ENCODE measurements at regions not wholly inside any gene's neighbourhood (a gene's known extent, or its start where the extent isn't known, plus 50 kb on each side); places are given as distances from the start of the nearest gene placed in this dataset.

DNA sequence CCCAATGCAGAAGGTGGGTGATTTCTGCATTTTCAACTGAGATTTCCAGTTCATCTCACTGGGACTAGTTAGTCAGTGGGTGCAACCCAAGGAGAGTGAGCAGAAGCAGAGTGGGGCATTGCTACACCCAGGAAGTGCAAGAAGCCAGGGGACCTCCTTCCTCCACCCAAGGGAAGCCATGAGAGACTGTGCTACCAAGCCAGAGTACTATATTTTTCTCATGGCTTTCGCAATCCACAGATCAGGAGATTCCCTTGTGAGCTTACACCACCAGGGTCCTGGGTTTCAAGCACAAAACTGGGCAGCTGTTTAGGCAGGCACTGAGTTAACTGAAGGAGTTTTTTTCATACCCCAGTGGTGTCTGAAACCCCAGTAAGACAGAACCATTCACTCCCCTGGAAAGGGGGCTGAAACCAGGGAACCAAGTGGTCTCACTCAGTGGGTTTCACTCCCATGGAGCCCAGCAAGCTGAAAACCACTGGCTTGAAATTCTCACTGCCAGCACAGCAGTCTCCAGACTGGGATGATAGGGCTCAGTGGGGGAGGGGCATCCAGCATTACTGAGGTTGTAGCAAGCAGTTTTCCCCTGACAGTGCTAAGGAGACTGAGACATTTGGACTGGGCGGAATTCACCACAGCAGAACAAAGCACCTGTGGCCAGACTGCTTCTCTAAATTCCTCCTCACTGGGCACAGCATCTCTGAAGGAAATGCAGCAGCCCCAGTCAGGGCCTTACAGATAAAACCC lies 903.4 kb downstream of the TECRL start:
- H3K9me3 ChIP-seq: no peaks in the 10 kb centered on the region
- H3K27me3 ChIP-seq: no peaks in the 10 kb centered on the region
- H3K36me3 ChIP-seq: no peaks in the 10 kb centered on the region
- no peak overlapping the region for H3K4me3 ChIP-seq
- no peak for DNase-seq

DNA sequence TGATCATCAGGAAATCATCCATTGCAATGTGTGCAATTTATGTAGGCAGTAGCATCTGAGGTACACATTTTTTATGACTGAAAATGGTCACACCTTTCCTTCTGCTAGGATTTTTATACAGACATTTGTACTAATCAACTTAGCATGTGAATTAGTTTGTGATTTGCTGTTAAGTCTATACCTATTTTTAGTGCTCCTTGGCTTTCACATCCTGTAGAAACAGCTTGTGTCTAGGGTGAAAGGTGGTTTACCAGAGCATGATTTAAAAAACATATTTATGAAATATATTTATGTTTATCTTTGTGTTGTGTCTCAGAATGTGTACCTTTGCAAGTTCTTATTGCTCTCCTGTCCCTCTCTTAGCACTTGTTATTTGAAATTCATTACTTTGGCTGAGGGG lies 916.0 kb downstream of the TECRL start:
- no peaks in the 10 kb centered on the region for H3K27me3 ChIP-seq
- no peak for DNase-seq
- H3K9me3 ChIP-seq: no peaks in the 10 kb centered on the region
- no peak overlapping the region for H3K4me3 ChIP-seq
- no peaks in the 10 kb centered on the region for H3K36me3 ChIP-seq

DNA sequence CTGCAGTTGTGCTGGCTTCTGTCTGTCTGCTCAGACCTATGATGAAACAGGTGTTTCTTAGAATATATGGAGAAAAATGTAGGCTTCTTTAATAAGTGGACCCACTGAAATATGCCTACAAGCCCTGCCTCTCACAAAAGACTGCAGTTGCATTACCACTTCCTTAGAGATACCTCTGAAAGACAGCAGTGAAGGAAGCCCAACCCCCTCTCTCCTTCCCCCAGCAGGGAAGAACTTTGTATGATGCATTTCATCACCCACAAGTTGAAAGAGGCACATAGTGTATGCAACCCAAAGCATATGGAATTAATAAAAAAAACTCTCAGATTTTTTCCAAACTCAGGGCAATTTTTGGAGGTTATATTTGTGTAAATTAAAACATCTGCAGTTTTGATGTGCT lies 916.7 kb downstream of the TECRL start:
- no peaks in the 10 kb centered on the region for H3K36me3 ChIP-seq
- H3K9me3 ChIP-seq: no peaks in the 10 kb centered on the region
- no peak for DNase-seq
- H3K4me3 ChIP-seq: no peak overlapping the region
- no peaks in the 10 kb centered on the region for H3K27me3 ChIP-seq

DNA sequence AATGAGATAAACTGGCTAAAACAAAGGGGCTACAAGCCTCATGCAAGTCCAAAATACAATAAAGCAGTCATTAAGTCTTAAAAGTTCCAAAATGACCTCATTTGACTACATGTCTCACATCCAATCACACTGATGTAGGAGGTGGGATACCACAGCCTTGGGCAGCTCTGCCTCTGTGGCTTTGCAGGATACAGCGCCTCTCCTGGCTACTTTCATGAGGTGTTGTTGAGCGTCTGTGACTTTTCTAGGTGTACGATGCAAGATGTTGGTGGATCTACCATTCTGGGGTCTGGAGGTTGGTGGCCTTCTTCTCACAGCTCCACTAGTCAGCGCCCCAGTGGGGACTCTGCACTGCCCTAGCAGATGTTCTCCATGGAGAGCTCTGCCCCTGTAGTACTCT lies 944.9 kb downstream of the TECRL start:
- Histone ChIP-seq H3K36me3 (no peaks in the 10 kb centered on the region), H3K4me3 (no peak overlapping the region), H3K27me3 (no peaks in the 10 kb centered on the region), H3K9me3 (no peaks in the 10 kb centered on the region)
- no peak for DNase-seq

DNA sequence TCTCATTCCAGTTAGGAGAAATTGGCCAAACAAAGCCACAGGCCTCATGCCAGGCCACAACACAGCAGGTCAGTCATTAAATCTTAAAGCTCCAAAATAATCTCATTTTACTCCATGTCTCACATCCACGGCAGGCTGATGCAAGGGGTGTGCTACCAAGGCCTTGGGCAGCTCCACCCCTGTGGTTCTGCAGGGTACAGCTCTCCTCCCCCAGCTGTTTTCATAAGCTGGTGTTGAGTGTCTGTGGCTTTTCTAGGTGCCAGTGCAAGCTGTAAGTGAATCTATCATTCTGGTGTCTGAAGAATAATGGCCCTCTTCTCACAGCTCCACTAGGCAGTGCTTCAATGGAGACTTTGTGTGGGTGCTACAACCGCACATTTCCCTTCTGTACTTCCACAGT lies 949.2 kb downstream of the TECRL start:
- no peaks in the 10 kb centered on the region for H3K27me3 ChIP-seq
- no peak overlapping the region for H3K4me3 ChIP-seq
- no peak for DNase-seq
- H3K36me3 ChIP-seq: no peaks in the 10 kb centered on the region
- no peaks in the 10 kb centered on the region for H3K9me3 ChIP-seq

DNA sequence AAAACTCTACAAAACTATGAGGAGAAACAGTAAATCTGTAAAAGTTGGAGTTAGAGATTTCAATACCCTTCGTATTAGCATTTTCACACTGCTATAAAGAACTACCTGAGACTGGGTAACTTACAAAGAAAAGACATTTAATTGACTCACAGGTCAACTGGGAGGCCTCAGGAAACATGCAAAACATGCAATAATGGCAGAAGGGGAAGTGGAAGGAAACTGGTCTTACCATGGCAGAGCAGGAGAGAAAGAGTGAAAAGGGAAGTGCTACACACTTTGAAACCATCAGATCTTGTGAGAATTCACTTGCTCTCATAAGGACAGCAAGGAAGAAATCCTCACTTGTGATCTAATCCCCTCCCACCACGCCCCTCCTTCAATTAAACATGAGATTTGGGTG lies 949.9 kb downstream of the TECRL start:
- DNase-seq: no peak
- Histone ChIP-seq H3K27me3 (no peaks in the 10 kb centered on the region), H3K4me3 (no peak overlapping the region), H3K36me3 (no peaks in the 10 kb centered on the region), H3K9me3 (no peaks in the 10 kb centered on the region)

DNA sequence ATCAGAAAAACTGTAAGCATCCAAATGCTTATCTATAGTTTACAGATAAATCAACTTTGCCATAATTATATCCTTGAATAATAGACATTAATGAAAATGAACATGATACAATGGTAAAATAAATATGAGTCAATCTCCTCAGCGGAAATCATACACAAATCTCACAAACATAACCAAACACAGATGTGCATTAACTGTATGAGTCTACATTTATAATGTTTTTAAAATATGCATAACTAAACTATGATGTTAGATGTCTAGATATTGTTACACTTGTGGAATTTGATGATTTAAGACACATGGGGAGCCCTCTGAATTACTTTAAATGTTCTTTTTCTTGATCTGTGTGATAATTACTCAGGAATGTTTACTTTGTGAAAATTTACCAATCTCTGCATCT lies 951.2 kb downstream of the TECRL start:
- no peaks in the 10 kb centered on the region for H3K27me3 ChIP-seq
- DNase-seq: no peak
- no peaks in the 10 kb centered on the region for H3K36me3 ChIP-seq
- H3K9me3 ChIP-seq: no peaks in the 10 kb centered on the region
- H3K4me3 ChIP-seq: no peak overlapping the region

DNA sequence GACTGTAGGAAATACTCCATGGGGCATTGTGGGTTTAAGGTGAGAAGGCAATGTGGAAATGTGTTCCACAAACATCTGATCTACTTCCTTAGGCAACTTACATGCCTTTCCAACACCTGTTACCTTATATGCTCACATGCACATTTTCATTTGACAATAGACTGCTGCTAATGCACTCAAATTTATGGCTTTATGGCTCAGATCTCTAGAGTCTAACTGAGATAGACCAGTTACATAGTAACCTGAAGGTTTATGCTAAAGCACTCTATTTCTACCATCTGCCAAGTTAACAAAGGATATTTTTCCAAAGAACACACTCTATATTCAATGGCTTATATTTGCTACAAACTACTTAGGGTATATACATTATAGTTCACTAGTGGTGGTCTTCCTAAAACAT lies 969.0 kb downstream of the TECRL start:
- H3K4me3 ChIP-seq: no peak overlapping the region
- no peaks in the 10 kb centered on the region for H3K36me3 ChIP-seq
- no peak for DNase-seq
- H3K9me3 ChIP-seq: no peaks in the 10 kb centered on the region
- H3K27me3 ChIP-seq: no peaks in the 10 kb centered on the region

DNA sequence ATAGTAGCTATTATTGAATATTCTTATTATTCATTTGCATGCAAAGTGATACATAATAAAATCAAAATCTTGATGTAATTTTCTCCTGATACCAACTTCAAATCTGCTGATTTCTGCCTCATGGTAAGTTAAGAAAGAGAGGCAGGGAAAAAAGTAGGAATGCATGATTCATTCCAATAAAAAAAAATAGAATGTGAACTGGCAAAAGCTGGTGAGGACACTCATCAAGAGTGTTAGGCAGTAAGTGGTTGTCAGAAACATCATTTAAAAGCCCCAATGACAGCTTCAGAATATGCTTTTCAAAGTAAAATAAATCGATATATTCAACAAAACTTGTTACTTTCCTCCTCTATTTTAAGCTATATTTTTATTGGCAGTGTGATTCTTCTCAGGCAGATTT lies 979.1 kb downstream of the TECRL start:
- Histone ChIP-seq H3K4me3 (no peak overlapping the region), H3K9me3 (no peaks in the 10 kb centered on the region), H3K27me3 (no peaks in the 10 kb centered on the region), H3K36me3 (no peaks in the 10 kb centered on the region)
- DNase-seq: no peak

DNA sequence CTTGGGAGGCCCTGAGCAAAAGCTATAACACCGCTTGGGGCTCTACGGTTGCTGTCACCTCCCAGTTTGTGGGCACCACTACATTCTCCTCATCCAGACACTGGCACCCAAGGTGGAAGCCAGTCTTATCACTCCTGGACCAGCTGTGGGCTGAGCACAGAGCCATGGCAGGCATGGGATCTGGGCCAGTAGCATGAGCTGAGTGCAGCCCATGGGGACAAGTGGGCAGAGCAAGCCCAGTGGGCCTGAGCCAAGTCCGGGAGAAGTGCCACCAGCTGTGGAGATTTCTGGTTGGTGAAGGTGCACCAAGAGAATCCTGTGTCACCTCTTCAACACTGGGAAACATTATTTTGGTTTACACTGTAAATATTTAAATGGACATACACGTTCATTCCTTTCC lies 1013.0 kb downstream of the TECRL start:
- no peaks in the 10 kb centered on the region for H3K27me3 ChIP-seq
- H3K4me3 ChIP-seq: no peak overlapping the region
- no peak for DNase-seq
- no peaks in the 10 kb centered on the region for H3K36me3 ChIP-seq
- no peaks in the 10 kb centered on the region for H3K9me3 ChIP-seq

DNA sequence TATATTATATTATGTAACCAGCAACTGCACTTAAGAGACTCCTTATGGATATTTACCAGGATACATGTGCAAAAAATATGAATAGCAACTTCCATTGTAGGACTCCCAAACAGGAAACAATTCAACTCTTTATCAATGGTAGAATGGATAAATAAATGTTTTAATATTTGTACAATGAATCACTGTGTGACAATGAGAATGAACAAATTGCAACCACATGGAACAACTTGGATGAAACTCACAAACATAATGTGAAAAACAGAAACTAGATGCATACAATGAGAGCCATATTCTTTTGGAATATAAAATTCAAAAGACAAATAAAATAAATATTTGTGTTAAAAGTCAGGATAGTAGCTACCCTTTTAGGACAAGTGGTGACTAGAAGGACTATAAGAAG lies 1015.7 kb downstream of the TECRL start:
- H3K36me3 ChIP-seq: no peaks in the 10 kb centered on the region
- H3K4me3 ChIP-seq: no peak overlapping the region
- H3K27me3 ChIP-seq: no peaks in the 10 kb centered on the region
- DNase-seq: no peak
- H3K9me3 ChIP-seq: no peaks in the 10 kb centered on the region

DNA sequence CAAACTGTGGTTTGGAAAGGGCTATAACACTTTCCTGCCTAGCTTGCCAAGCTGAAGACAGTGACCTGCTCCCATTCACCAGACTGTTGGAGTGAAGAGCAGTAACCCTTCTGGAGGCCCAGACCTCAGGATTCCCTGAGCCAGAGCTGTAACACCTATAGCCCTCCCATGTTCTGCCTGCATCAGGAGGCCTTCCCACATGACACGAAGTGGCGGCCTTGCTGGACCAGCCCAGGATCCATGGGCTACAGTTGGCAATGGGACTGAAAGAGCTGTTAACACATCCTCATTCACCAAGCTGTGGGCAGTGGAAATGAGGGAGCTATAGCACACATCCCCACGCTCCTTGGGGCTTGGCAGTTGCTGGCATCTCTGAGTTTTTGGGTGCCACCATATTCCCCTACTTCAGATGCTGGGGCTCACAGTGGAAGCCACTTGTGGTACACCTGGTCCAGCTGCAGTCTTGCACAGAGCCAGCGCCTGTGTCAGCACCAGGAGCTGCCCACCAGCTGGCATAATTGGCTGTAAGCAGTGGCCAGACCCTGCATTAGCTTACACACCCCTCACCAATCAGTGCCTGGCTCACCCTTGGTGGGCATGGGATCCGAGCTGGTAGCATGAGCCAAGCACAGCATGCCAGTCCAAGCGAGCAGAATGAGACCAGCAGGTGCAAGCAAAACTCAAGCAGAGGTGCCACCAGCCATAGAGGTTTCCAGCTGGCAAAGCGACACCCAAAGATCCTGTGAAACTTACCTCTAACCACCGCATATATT lies 1029.3 kb downstream of the TECRL start:
- H3K36me3 ChIP-seq: no peaks in the 10 kb centered on the region
- DNase-seq: no peak
- H3K4me3 ChIP-seq: no peak overlapping the region
- H3K27me3 ChIP-seq: no peaks in the 10 kb centered on the region
- H3K9me3 ChIP-seq: no peaks in the 10 kb centered on the region

DNA sequence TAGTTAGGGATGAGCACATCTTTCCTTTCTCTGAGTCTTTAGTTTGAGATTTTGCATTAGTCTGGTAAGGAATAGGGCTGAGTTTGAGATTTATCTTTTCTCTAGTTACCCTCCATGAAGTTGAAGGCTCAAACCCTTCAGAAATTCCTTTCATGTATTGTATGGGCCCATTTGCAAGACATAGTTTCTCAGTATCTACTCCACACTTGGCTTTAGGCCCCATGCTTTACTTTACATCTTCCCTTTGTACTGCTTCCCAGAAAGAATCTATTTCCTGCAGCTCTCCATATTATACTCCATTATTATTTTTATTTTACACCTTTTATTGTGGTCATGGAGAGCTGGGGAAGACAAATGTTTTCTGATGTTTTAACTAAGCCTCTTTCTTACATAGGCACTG lies 1038.2 kb downstream of the TECRL start:
- Histone ChIP-seq H3K27me3 (no peaks in the 10 kb centered on the region), H3K4me3 (no peak overlapping the region), H3K36me3 (no peaks in the 10 kb centered on the region), H3K9me3 (no peaks in the 10 kb centered on the region)
- no peak for DNase-seq

DNA sequence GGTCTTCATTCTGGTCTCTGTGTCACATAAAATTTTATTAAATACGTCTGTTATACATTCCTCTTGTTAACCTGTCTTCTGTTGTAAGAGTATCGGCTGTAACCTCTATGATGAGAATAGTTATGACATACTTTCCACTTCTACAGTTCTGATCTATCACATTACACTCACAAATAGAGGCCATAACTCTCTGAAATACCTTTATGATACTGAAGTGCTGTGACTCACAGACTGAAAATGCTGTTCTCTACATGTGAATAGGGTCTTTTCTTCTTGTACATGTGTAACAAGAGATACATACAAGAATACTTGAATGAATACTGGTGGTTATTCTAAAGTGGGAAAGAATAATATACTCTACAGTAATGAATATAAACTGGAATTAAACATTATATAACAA lies 1047.6 kb downstream of the TECRL start:
- Histone ChIP-seq H3K36me3 (no peaks in the 10 kb centered on the region), H3K27me3 (no peaks in the 10 kb centered on the region), H3K4me3 (no peak overlapping the region), H3K9me3 (no peaks in the 10 kb centered on the region)
- DNase-seq: no peak

DNA sequence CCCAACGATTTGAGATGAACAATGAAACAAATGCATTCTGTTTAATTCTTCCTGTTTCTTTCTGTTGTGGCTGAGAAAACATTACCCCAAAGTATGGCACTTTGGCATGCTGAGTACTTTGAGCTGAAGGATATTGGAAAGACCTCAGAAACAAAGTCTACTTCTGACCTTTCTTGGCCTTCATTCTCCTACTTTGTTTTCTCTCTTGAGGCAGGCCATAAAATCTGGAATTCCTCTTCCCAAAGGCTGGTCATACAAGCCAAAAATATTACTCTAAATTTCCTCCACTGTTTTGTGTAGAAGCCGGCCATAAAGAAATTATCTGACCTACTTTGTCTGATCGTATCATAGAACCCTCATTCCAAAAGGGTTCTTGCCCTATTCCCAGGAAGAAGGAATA lies 1048.2 kb downstream of the TECRL start:
- Histone ChIP-seq H3K36me3 (no peaks in the 10 kb centered on the region), H3K4me3 (no peak overlapping the region), H3K27me3 (no peaks in the 10 kb centered on the region), H3K9me3 (no peaks in the 10 kb centered on the region)
- no peak for DNase-seq

DNA sequence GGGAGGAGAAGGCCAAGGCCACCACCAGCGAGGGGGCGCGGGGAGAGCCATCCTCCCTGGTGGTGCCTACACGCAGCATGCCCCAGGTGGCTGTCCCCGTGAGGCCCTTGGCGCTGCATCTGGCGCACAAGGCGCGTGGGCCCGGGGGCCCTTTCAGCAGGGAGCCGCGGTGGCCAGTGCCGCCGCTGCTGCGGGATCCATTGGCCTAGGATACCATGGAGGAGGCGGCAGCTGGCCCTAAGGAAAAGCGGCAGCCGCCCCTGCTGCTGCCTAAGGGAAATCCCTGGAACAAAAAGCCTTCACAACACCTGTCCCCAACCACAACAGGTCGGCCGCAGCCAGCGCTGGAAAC lies 1059.6 kb downstream of the TECRL start:
- H3K4me3 ChIP-seq: no peak overlapping the region
- no peaks in the 10 kb centered on the region for H3K27me3 ChIP-seq
- DNase-seq: no peak
- peaks cover 12% of the 10 kb centered on the region for H3K9me3 ChIP-seq
- peaks cover 2% of the 10 kb centered on the region; the same call in 1 of the 2 replicates for H3K36me3 ChIP-seq

DNA sequence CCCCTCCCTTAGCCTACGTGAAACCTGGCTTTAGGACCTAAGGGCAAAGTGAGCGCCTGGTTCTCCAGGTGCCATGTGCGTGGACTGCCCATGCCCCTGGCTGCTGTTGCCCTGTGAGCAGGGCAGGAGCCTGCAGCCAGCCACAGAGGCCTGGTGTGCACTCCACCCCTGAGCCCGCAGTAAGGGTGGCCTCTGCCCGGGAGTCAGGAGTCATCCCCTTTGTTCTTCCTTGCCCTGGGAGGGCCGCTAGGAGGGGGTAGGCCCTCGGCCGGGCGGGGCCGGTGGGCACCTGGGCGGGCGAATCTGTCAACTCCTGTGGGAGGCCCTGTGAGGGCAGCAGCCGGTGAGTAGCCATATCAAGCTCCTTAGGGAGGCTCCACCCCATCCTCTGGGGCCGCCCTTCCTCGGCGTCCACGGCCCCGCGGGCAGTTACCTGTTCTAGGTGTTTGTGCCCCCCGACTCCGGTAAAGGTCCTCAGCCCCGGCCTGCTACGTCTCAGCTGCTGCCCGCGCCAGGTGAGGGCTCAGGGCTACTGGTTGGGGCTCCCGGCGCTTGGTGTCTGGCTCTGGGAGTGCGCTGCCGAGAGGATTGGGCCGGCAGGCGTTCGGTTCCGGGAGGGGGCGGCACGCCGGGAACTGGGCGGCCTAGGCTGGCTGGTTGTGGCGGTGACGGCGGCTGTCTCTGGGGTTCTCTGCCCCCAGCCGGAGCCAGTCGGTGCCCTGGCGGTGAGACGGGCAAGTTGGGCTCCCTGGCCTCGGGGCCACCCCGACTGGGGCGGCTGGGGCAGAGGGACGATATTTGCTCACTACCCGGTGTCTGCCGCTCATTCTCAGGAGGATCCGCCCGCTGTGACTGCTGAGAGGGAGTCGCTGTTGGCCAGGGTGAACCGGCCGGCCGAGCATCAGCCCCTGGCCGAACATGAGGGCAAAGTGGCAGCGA lies 1060.2 kb downstream of the TECRL start:
- Histone ChIP-seq H3K4me3 (no peak overlapping the region), H3K36me3 (peaks cover 2% of the 10 kb centered on the region; the same call in 1 of the 2 replicates), H3K27me3 (no peaks in the 10 kb centered on the region), H3K9me3 (peaks cover 12% of the 10 kb centered on the region)
- DNase-seq: no peak

Measured in MG63 (cell line).